A673 (cell line): ENCODE measurements at regions not wholly inside any gene's neighbourhood (a gene's known extent, or its start where the extent isn't known, plus 50 kb on each side); places are given as distances from the start of the nearest gene placed in this dataset.
"Not testable (repeated sequence)": the region's sequence is repeated elsewhere in the genome, so short reads cannot be mapped to it uniquely, and the experiment has no call there.

Experiments
- BruUV-seq: library from RNA; stranded (reverse); fragments of 400-500 nt; replicated peaks from 2 replicates; lab custom pipeline; 2021; lab: Mats Ljungman, UMichigan
- CTCF ChIA-PET: fragments of 300-600 bp; sonication (Branson Sonifier 250); formaldehyde crosslinking; loops from one replicate; lab custom pipeline; 2022; ENCODE audit warnings: antibody characterized with exemption; lab: Charles Lee
- POLR2A ChIA-PET: fragments of 300-600 bp; sonication (Branson Sonifier 250); formaldehyde crosslinking; loops from one replicate; lab custom pipeline; 2022; ENCODE audit warnings: antibody characterized with exemption; ENCODE audit not compliant: low non-redundant PET; lab: Charles Lee
- DNase-seq: peaks from one replicate; pipeline ENCODE4 v3.0.0-alpha.2; 2015; ENCODE audit warnings: low spot score
- H3K27ac ChIP-seq: fragments of 200-600 bp; sonication (generic); 2 replicates; pipeline ENCODE4 v1.5.1; 2016; ENCODE audit warnings: mixed run types, low read depth, mild to moderate bottlenecking, mixed read lengths, antibody characterized with exemption, low read length; ENCODE audit not compliant: poor library complexity, severe bottlenecking
- H3K27me3 ChIP-seq: fragments of 200-600 bp; sonication (generic); replicated peaks from 2 replicates; pipeline ENCODE4 v1.6.1; 2017; ENCODE audit warnings: mixed run types, low read depth, mild to moderate bottlenecking, mixed read lengths, antibody characterized with exemption, low read length; ENCODE audit not compliant: insufficient read depth, poor library complexity
- H3K36me3 ChIP-seq: fragments of 200-600 bp; sonication (generic); 2 replicates; pipeline ENCODE4 v1.6.1; 2016; ENCODE audit warnings: mixed run types, mild to moderate bottlenecking, mixed read lengths, antibody characterized with exemption, low read length; ENCODE audit not compliant: insufficient read depth, poor library complexity, severe bottlenecking
- H3K4me1 ChIP-seq: fragments of 200-600 bp; sonication (generic); 2 replicates; pipeline ENCODE4 v1.6.1; 2017; ENCODE audit warnings: mixed run types, mild to moderate bottlenecking, mixed read lengths, antibody characterized with exemption, low read length; ENCODE audit not compliant: insufficient read depth, poor library complexity, severe bottlenecking
- H3K4me3 ChIP-seq: fragments of 200-600 bp; sonication (generic); 2 replicates; pipeline ENCODE4 v1.5.1; 2016; ENCODE audit warnings: low read depth, mixed run types, mild to moderate bottlenecking, mixed read lengths, low read length; ENCODE audit not compliant: poor library complexity, severe bottlenecking
- H3K9me3 ChIP-seq: fragments of 200-600 bp; sonication (generic); 2 replicates; pipeline ENCODE4 v1.6.1; 2016; ENCODE audit warnings: mixed run types, low read depth, mild to moderate bottlenecking, mixed read lengths, antibody characterized with exemption, low read length; ENCODE audit not compliant: poor library complexity, severe bottlenecking
- CTCF ChIP-seq: fragments of 300-800, 200-600 bp; sonication (generic); conservative IDR thresholded peaks from 2 replicates; pipeline ENCODE4 v1.5.1; 2017; ENCODE audit warnings: low read depth, mild to moderate bottlenecking, antibody characterized with exemption, low read length, moderate library complexity, mixed read lengths
- EZH2 ChIP-seq: fragments of 200-600 bp; sonication (generic); IDR thresholded peaks from 2 replicates; pipeline ENCODE4 v1.6.1; 2017; ENCODE audit warnings: borderline replicate concordance, low read depth, mild to moderate bottlenecking, mixed read lengths, antibody characterized with exemption, low read length; ENCODE audit not compliant: poor library complexity, severe bottlenecking
- intact Hi-C: fragments of 100-400 bp; cut with micrococcal nuclease; formaldehyde crosslinking; loops from one replicate; pipeline ENCODE4 v1.10.0; 2022; ENCODE audit not compliant: unreplicated experiment

GRCh38 chr17:78294776-78295175, 63.3 kb downstream of the TMEM235 start:
- intact Hi-C loops, result no loop called here
- TF ChIP-seq CTCF, result no peak
- no peak for TF ChIP-seq EZH2
- H3K4me1 ChIP-seq, result no peaks in the 10 kb centered on the region
- no peak overlapping the region for H3K27ac ChIP-seq
- no peak for DNase-seq
- BruUV-seq, result no TSS peak
- H3K4me3 ChIP-seq, result no peak overlapping the region
- CTCF ChIA-PET, result no interaction called here
- H3K9me3 ChIP-seq, result no peaks in the 10 kb centered on the region
- POLR2A ChIA-PET, result no interaction called here
- H3K27me3 ChIP-seq, result no peaks in the 10 kb centered on the region
- no peaks in the 10 kb centered on the region for H3K36me3 ChIP-seq

- Histone ChIP-seq H3K36me3 (no peaks in the 10 kb centered on the region), H3K4me1 (no peaks in the 10 kb centered on the region), H3K4me3 (no peak overlapping the region), H3K27me3 (no peaks in the 10 kb centered on the region), H3K27ac (no peak overlapping the region), H3K9me3 (no peaks in the 10 kb centered on the region)
- BruUV-seq, result no TSS peak
- DNase-seq, result no peak
- TF ChIP-seq CTCF (no peak), EZH2 (no peak)
- intact Hi-C loops, result no loop called here
- ChIA-PET CTCF (no interaction called here), POLR2A (no interaction called here)
Measured at GRCh38 chr17:78294356-78294755, 62.9 kb downstream of the TMEM235 start.

- POLR2A ChIA-PET, intact Hi-C loops, CTCF ChIA-PET, H3K9me3 ChIP-seq, H3K36me3 ChIP-seq, H3K4me1 ChIP-seq, H3K27me3 ChIP-seq, H3K4me3 ChIP-seq, BruUV-seq, H3K27ac ChIP-seq, DNase-seq: not testable (repeated sequence)
Measured at GRCh38 chr17:78293151-78293550, 61.7 kb downstream of the TMEM235 start.
